MV-4-11 (cell line): ENCODE measurements at regions not wholly inside any gene's neighbourhood (a gene's known extent, or its start where the extent isn't known, plus 50 kb on each side); places are given as distances from the start of the nearest gene placed in this dataset.

Experiments used
- DNase-seq: peaks from one replicate; lab custom pipeline; 2025; lab: John Stamatoyannopoulos, UW

DNA sequence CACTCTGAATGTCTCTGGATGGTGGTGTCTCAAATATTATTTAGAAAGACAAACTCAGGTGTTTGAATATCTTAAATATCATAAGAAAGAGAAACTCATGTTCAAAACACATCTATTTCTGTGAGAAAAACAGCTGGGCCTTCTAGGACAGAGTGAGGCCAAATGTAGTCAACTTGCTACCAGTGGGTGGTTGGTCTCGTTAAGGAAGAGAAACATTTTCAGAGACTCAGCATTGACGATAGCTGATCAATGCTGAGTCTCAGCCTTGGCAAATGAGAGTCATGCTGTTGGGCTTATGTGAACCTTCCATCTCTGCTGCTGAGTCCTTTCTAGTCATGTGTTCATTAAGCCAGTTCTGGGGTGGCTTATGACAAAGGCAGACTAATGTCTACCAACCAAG, 418.0 kb downstream of the CETN3 start:
- no peak for DNase-seq

GRCh38 chr5:89989776-89990175, 419.8 kb downstream of the CETN3 start:
- no peak for DNase-seq

GRCh38 chr5:89988998-89989655, 420.4 kb downstream of the CETN3 start:
- DNase-seq: no peak

- DNase-seq: peak; percentile 1
Observed at GRCh38 chr5:89988129-89988810, 421.3 kb downstream of the CETN3 start.

DNA sequence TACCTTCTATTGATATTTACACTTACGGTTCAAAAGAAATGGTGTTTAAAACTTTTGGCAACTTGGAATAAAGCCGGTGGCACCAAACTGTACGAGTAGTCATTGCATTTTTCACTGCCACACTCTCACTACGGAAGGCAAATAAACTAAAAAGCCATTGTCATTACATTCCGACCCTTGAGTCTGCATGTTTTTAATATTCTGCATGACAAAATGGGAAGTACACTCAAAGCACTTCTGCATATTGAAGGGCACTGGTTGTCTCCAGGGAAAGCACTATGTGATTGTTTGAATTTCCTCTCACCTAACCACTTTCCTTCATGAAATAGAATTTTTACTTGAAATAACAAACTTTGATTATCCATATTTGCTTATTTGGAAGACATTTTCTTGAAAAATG, 426.3 kb downstream of the CETN3 start:
- DNase-seq: peak; percentile 26

- DNase-seq: no peak
Observed at GRCh38 chr5:89981878-89982773, 427.4 kb downstream of the CETN3 start.

DNA sequence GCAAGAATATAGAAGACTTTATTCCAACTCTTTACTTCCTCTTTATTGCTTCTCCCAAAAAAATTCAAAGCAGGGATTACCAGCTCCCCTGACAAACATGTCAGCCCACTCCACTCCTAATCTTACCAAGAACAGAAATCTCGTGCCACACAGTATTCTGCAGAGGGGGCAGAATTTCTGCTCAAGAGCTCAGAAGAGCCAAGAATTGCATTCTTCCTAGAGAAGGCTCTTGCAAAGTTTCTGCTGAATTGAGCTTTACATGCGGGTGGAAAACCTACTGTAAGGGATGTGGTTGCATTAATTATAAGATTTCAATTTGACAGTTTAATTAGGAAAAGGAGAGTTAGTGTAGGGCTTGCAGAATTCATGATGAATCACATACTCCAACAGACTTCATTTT, 428.5 kb downstream of the CETN3 start:
- no peak for DNase-seq

DNA sequence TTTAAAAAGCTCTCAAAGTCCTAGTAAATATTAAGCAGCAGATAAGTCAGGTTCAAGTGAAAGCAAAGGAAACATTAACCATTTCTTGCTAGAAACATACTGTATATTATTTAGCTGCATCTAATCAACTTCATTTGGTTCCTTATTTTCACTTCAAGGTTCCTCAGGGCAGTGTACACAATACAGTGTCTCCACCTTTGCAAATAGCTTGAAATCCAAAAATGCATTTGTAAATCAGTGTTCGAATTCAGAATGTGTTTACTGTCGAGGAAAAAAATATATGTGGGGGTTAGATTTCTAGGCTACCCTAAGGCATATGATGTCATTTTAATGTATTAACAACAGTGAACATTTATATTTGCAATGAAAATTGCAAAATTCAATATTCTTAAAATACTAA, 436.0 kb downstream of the CETN3 start:
- DNase-seq: no peak

GRCh38 chr5:89972901-89973300, 436.7 kb downstream of the CETN3 start:
- no peak for DNase-seq

- DNase-seq: no peak
Observed at GRCh38 chr5:89968958-89969381, 440.6 kb downstream of the CETN3 start.

GRCh38 chr5:89967771-89968444, 441.6 kb downstream of the CETN3 start:
- peak; percentile 89 for DNase-seq

DNA sequence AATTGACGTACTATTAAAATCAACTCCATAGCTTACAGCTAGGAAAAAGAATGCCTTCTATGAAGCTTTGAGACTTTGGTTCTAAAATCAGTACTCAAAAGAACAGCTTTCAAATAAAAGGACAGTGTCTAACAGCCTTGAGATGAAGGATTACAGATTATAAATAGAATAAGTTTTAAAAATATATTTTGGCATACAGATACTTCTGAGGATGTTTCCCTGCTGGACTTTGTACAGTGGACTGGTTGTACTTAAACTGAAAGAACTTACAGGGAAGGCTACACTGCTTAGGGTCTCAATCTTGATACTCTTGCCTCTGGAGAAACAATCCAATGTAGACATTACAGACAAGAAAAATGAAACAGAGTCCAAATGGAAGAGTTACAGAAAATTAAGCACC, 452.7 kb downstream of the CETN3 start:
- DNase-seq: no peak

- DNase-seq: no peak
Observed at GRCh38 chr5:89954916-89955315, 454.6 kb downstream of the CETN3 start.

DNA sequence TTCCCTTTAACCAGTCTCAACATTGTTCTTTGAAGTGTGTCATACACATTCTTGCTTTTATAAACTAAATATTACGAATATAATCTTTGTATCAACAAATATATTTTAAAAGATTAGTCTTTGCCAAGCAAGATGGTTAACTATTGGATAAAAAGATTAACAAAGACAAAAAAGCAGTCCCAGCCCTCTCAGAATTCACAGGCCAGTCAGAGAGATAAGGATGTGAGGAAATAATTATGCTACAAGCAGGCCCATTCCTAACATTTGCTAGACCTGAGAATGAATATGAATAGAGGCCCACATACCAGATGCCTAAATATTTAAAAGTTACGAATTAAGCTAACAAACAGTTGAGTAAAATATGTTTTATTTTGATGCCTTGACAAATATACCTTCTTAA, 457.7 kb downstream of the CETN3 start:
- no peak for DNase-seq

GRCh38 chr5:89950234-89950633, 459.3 kb downstream of the CETN3 start:
- DNase-seq: no peak

- DNase-seq: peak; percentile 1
Observed at GRCh38 chr5:89948977-89949376, 460.6 kb downstream of the CETN3 start.

DNA sequence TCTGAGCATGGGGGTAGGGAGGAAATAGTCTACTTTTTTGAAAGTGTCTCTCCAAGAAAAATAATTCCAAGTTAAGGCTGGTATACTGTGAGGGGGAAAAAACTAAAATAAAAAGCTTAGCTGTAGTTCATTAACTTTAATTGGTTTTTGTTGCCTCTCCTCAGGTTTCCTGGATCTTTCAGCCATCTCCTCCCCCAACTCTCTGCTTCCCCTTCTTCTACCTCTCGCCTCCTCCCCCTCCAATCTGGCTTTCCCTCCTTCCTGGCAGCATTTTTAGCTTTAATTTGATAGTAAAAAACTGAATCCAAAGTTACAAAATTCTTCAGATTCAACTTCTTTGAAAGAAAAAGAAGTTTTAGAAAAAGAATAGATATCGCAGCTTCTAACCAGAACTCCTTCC, 462.6 kb downstream of the CETN3 start:
- DNase-seq: no peak

DNA sequence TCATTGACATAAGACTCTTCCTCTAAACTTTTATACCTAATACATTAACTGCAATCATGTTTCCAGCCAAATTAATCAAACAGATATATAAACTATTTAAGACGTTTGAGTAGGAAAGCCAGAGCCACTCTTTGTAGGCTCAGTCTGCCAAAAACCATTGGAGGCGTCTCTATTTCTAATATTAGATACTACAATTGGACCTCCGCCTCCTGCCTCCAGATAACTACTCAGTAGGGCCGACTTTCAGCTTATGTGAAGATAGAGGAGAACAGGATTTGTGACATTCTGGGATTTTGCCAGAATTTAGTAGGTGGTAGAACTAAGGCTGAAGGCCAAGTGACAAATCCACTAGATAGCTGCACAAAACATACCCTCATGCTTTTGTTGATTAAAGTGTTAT, 463.0 kb downstream of the CETN3 start:
- no peak for DNase-seq

GRCh38 chr5:89942171-89942570, 467.4 kb downstream of the CETN3 start:
- no peak for DNase-seq

- no peak for DNase-seq
Observed at GRCh38 chr5:89936576-89936975, 473.0 kb downstream of the CETN3 start.

- DNase-seq: no peak
Observed at GRCh38 chr5:89934069-89934468, 475.5 kb downstream of the CETN3 start.

DNA sequence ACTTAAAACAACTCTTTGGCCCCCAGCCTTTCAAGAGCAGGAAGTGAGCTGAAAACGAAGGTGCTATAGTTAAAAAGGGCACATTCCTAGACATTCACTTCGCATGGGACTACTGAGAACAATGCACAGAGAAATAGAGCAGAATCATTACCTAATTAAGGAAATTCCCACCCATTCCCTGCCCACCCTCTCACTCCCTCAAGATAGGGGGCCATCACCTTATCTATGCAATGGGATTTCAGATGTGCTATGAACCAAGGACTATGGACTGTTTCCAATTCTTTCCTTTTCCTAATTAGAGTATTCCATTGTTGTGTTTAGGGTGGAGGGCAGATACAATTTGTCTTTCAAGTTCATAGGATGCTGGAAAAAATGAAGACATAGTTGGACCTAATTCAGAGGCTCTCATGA, 476.8 kb downstream of the CETN3 start:
- DNase-seq: no peak
